ENCODE measurements at regions not wholly inside any gene's neighbourhood (a gene's known extent, or its start where the extent isn't known, plus 50 kb on each side); places are given as distances from the start of the nearest gene placed in this dataset.

- no peak for DNase-seq (ENCODE audit: low spot score)
These were observed 60.6 kb upstream of the ADRA1B start for GRCh38 chr5:159855476-159856191.

- DNase-seq (ENCODE audit: low spot score) = no peak
These were observed 57.4 kb upstream of the ADRA1B start for GRCh38 chr5:159858871-159859270.

GRCh38 chr5:159861086-159861485, 55.2 kb upstream of the ADRA1B start:
- no peak for DNase-seq (ENCODE audit: low spot score)

GRCh38 chr5:159864885-159865691, 51.2 kb upstream of the ADRA1B start:
- DNase-seq (ENCODE audit: low spot score) = no peak

- no peak for DNase-seq (ENCODE audit: low spot score)
These were observed 50.2 kb upstream of the ADRA1B start for GRCh38 chr5:159866093-159866492.

Data from ureter (tissue), 1 donor.